HepG2 (cell line): ENCODE measurements at regions not wholly inside any gene's neighbourhood (a gene's known extent, or its start where the extent isn't known, plus 50 kb on each side); places are given as distances from the start of the nearest gene placed in this dataset.

Experiments used
- GTF3A ChIP-seq: sonication (generic); formaldehyde crosslinking; conservative IDR thresholded peaks from 2 replicates; pipeline ENCODE4 v1.4.0; 2020; ENCODE audit warnings: mild to moderate bottlenecking, missing genetic modification reagents
- IKZF5 ChIP-seq: IDR thresholded peaks from 2 replicates; pipeline ENCODE4 v1.6.1; 2018; ENCODE audit warnings: missing genetic modification reagents, mild to moderate bottlenecking, missing compliant biosample characterization
- IRX3 ChIP-seq: sonication (generic); formaldehyde crosslinking; IDR thresholded peaks from 2 replicates; pipeline ENCODE4 v1.8.1; 2023; ENCODE audit warnings: mild to moderate bottlenecking, low read depth, missing genetic modification reagents, borderline replicate concordance
- KLF15 ChIP-seq: sonication (generic); formaldehyde crosslinking; IDR thresholded peaks from 2 replicates; pipeline ENCODE4 v1.8.1; 2023; ENCODE audit warnings: borderline replicate concordance, mild to moderate bottlenecking, inconsistent platforms, missing genetic modification reagents, mixed read lengths
- MAZ ChIP-seq, 2 experiments: sonication (generic) in 1 of 2; formaldehyde crosslinking in 1 of 2; IDR thresholded peaks; 2 replicates each; pipeline versions ENCODE4 v1.5.0 to v1.6.1; 2012 to 2020; ENCODE audit warnings: low read depth in 2 of 2, mild to moderate bottlenecking in 2 of 2, borderline replicate concordance in 1 of 2, improper control_type of control experiment in 1 of 2, low read length in 1 of 2, missing genetic modification reagents in 1 of 2, moderate library complexity in 1 of 2
- NAIF1 ChIP-seq: sonication (generic); formaldehyde crosslinking; IDR thresholded peaks from 2 replicates; pipeline ENCODE4 v1.5.0; 2020; ENCODE audit warnings: mild to moderate bottlenecking, missing genetic modification reagents, borderline replicate concordance
- PHF8 ChIP-seq: sonication (generic); formaldehyde crosslinking; IDR thresholded peaks from 2 replicates; pipeline ENCODE4 v1.5.0; 2020; ENCODE audit warnings: missing genetic modification reagents
- SIX1 ChIP-seq: sonication (generic); formaldehyde crosslinking; IDR thresholded peaks from 2 replicates; pipeline ENCODE4 v1.4.0; 2020; ENCODE audit warnings: missing genetic modification reagents, borderline replicate concordance
- SRSF9 ChIP-seq: fragments of 200-400 bp; formaldehyde crosslinking; IDR thresholded peaks from 2 replicates; pipeline ENCODE4 v1.6.1; 2018; ENCODE audit warnings: borderline replicate concordance, mild to moderate bottlenecking, low read depth, low read length; ENCODE audit not compliant: insufficient read depth, poor library complexity, severe bottlenecking
- TBP ChIP-seq: sonication (generic); formaldehyde crosslinking; IDR thresholded peaks from 2 replicates; pipeline ENCODE4 v1.5.0; 2020; ENCODE audit warnings: missing genetic modification reagents
- XRCC5 ChIP-seq: fragments of 200-400 bp; formaldehyde crosslinking; optimal IDR thresholded peaks from 2 replicates; pipeline ENCODE3; 2017; ENCODE audit warnings: mild to moderate bottlenecking, low read length
- ZKSCAN5 ChIP-seq: sonication (generic); formaldehyde crosslinking; IDR thresholded peaks from 2 replicates; pipeline ENCODE4 v1.5.1; 2020; ENCODE audit warnings: mild to moderate bottlenecking, missing genetic modification reagents
- ZNF101 ChIP-seq: sonication (generic); formaldehyde crosslinking; IDR thresholded peaks from 2 replicates; pipeline ENCODE4 v1.4.0; 2020; ENCODE audit warnings: mild to moderate bottlenecking, low read depth, missing genetic modification reagents, borderline replicate concordance
- ZNF326 ChIP-seq: sonication (generic); formaldehyde crosslinking; IDR thresholded peaks from 2 replicates; pipeline ENCODE4 v1.4.0; 2020; ENCODE audit warnings: missing genetic modification reagents, borderline replicate concordance
- ZNF333 ChIP-seq: sonication (generic); formaldehyde crosslinking; IDR thresholded peaks from 2 replicates; pipeline ENCODE4 v1.4.0; 2020; ENCODE audit warnings: mild to moderate bottlenecking, missing genetic modification reagents, borderline replicate concordance
- ZNF782 ChIP-seq: sonication (generic); formaldehyde crosslinking; IDR thresholded peaks from 2 replicates; pipeline ENCODE4 v1.4.0; 2020; ENCODE audit warnings: missing genetic modification reagents, mild to moderate bottlenecking, borderline replicate concordance
- ZNF878 ChIP-seq: sonication (generic); formaldehyde crosslinking; IDR thresholded peaks from 2 replicates; pipeline ENCODE4 v1.8.1; 2023; ENCODE audit warnings: mild to moderate bottlenecking, missing genetic modification reagents, moderate library complexity
- TF ChIP-seq, protein P1 (sequence below): sonication (generic); formaldehyde crosslinking; IDR thresholded peaks from 2 replicates; pipeline ENCODE4 v1.4.0; 2020; ENCODE audit warnings: missing genetic modification reagents
- TF ChIP-seq, protein P2 (sequence below): sonication (generic); formaldehyde crosslinking; IDR thresholded peaks from 2 replicates; pipeline ENCODE4 v1.5.1; 2020; ENCODE audit warnings: mild to moderate bottlenecking, missing genetic modification reagents, borderline replicate concordance

GRCh38 chr21:43287795-43288755, 119.3 kb downstream of the CRYAA start (continued):
- TF ChIP-seq SIX1 (CRISPR knock-in tag): peak; percentile 22; the same call in 1 of the 2 replicates
- TF ChIP-seq IRX3 (CRISPR knock-in tag): no peak
- TF ChIP-seq, protein P1, sequence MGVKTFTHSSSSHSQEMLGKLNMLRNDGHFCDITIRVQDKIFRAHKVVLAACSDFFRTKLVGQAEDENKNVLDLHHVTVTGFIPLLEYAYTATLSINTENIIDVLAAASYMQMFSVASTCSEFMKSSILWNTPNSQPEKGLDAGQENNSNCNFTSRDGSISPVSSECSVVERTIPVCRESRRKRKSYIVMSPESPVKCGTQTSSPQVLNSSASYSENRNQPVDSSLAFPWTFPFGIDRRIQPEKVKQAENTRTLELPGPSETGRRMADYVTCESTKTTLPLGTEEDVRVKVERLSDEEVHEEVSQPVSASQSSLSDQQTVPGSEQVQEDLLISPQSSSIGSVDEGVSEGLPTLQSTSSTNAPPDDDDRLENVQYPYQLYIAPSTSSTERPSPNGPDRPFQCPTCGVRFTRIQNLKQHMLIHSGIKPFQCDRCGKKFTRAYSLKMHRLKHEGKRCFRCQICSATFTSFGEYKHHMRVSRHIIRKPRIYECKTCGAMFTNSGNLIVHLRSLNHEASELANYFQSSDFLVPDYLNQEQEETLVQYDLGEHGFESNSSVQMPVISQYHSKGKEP (CRISPR knock-in tag): no peak
- no peak for TF ChIP-seq KLF15 (CRISPR knock-in tag)
- peak; percentile 86; the same call in 1 of the 2 replicates for TF ChIP-seq IKZF5 (CRISPR knock-in tag)
- TF ChIP-seq, protein P2, sequence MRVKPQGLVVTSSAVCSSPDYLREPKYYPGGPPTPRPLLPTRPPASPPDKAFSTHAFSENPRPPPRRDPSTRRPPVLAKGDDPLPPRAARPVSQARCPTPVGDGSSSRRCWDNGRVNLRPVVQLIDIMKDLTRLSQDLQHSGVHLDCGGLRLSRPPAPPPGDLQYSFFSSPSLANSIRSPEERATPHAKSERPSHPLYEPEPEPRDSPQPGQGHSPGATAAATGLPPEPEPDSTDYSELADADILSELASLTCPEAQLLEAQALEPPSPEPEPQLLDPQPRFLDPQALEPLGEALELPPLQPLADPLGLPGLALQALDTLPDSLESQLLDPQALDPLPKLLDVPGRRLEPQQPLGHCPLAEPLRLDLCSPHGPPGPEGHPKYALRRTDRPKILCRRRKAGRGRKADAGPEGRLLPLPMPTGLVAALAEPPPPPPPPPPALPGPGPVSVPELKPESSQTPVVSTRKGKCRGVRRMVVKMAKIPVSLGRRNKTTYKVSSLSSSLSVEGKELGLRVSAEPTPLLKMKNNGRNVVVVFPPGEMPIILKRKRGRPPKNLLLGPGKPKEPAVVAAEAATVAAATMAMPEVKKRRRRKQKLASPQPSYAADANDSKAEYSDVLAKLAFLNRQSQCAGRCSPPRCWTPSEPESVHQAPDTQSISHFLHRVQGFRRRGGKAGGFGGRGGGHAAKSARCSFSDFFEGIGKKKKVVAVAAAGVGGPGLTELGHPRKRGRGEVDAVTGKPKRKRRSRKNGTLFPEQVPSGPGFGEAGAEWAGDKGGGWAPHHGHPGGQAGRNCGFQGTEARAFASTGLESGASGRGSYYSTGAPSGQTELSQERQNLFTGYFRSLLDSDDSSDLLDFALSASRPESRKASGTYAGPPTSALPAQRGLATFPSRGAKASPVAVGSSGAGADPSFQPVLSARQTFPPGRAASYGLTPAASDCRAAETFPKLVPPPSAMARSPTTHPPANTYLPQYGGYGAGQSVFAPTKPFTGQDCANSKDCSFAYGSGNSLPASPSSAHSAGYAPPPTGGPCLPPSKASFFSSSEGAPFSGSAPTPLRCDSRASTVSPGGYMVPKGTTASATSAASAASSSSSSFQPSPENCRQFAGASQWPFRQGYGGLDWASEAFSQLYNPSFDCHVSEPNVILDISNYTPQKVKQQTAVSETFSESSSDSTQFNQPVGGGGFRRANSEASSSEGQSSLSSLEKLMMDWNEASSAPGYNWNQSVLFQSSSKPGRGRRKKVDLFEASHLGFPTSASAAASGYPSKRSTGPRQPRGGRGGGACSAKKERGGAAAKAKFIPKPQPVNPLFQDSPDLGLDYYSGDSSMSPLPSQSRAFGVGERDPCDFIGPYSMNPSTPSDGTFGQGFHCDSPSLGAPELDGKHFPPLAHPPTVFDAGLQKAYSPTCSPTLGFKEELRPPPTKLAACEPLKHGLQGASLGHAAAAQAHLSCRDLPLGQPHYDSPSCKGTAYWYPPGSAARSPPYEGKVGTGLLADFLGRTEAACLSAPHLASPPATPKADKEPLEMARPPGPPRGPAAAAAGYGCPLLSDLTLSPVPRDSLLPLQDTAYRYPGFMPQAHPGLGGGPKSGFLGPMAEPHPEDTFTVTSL (CRISPR knock-in tag): no peak
- TF ChIP-seq ZNF878 (CRISPR knock-in tag): 0 out of 2 replicates have a peak, but pooled peaks have one; percentile 73
- no peak for TF ChIP-seq ZNF101 (CRISPR knock-in tag)
- TF ChIP-seq PHF8 (CRISPR knock-in tag): no peak
- no peak for TF ChIP-seq NAIF1 (CRISPR knock-in tag)
- no peak for TF ChIP-seq ZKSCAN5
- TF ChIP-seq ZNF333: no peak
- no peak for TF ChIP-seq GTF3A (CRISPR knock-in tag)
- no peak for TF ChIP-seq ZNF782
- peak; percentile 38 for TF ChIP-seq XRCC5
- no peak for TF ChIP-seq SRSF9
- TF ChIP-seq ZNF326 (CRISPR knock-in tag): no peak
- TF ChIP-seq MAZ (IDR thresholded peaks at IDR 0.05; ENCODE audit: borderline replicate concordance, low read depth, low read length): no peak
- peak; percentile 40; the same call in 1 of the 2 replicates for TF ChIP-seq MAZ (CRISPR knock-in tag; IDR thresholded peaks at IDR 0.05; ENCODE audit: low read depth)
- no peak for TF ChIP-seq TBP (CRISPR knock-in tag)
